ENCODE measurements at regions not wholly inside any gene's neighbourhood (a gene's known extent, or its start where the extent isn't known, plus 50 kb on each side); places are given as distances from the start of the nearest gene placed in this dataset.

DNA sequence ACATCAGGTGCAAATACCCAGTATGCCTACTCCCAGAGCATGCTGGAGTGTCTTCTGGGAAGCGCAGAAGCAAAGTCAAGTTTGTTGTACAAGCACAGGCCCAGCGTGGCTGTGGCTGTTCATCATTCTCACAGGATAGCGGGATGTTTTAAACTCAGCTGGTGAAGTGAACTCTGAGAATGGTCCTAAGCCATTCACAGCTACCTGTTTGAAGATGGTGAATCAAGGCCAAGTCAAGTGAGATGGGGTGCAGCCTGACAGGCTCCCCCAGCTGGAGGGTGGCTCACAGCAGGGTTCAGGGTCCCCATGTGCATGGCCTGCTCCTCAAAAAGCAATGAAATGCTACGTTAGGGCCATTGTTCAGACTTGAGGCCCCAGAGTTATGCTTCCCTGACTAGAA lies 304.7 kb upstream of the FOXQ1 start:
- no peak for TF ChIP-seq CTCF (IDR thresholded peaks at IDR 0.05; ENCODE audit: low read depth, low read length)
- DNase-seq (ENCODE audit: extremely low read depth, low read depth) = no peak

- no peak for DNase-seq (ENCODE audit: extremely low read depth, low read depth)
These were observed 306.8 kb upstream of the FOXQ1 start for GRCh38 chr6:1004885-1005630.

DNA sequence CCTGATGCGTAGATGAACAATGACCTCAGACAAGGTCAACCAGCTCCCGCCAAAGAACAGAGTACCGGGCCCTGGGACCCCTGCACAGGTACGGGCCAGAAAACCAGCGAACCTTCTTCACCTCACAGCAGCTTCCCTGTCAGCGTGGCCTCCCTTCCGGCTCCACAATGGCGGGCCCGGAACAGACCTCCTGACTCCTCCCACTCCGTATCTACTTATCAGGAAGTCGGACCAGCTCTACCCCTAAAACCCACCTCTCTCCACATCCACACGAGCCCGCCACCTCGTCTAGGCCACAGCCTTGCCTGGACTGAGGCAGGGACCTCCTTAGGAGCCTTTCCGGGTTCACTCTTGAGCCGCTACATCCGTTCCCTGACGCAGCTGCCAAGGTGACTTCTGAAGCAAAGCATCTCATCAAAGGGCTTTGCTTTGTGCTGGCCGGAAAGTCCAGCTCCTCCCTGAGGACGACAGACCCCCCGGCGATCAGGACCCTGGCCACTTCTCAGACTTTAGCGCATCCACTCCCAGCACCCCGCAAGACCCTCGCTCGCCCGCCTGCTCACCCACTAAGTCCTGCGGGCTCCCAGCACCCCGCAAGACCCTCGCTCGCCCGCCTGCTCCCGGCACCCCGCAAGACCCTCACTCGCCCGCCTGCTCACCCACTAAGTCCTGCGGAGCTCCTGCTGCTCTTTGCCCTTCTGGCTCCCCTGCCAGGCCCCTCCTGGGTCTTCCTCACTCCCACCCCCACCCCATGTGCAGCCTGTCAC lies 308.3 kb upstream of the FOXQ1 start:
- DNase-seq (ENCODE audit: extremely low read depth, low read depth) = no peak
- no peak for TF ChIP-seq CTCF (IDR thresholded peaks at IDR 0.05; ENCODE audit: low read depth, low read length)

More at GRCh38 chr6:1004885-1005630, 306.8 kb upstream of the FOXQ1 start:
- no peak for TF ChIP-seq CTCF (IDR thresholded peaks at IDR 0.05; ENCODE audit: low read depth, low read length)

DNA sequence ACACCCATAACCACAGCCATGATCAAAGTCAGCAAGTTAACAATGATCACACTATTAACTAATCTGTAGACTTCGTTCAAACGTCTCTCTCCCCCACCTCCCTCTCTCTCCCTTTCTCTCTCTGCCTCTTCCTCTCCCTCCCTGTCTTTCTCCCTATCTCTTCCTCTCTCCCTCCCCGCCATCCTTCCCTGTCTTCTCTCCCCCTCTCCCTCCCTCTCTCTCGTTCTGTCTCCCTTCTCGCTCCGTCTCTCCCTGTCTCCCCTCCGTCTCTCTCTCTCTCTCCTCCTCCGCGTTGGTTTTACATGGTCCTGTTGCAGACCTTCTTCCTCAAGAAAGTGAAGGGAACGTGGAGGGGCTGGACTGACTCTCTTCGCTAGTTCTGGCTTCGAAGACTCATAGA lies 308.9 kb upstream of the FOXQ1 start:
- DNase-seq (ENCODE audit: extremely low read depth, low read depth) = no peak
- TF ChIP-seq CTCF (IDR thresholded peaks at IDR 0.05; ENCODE audit: low read depth, low read length) = no peak

DNA sequence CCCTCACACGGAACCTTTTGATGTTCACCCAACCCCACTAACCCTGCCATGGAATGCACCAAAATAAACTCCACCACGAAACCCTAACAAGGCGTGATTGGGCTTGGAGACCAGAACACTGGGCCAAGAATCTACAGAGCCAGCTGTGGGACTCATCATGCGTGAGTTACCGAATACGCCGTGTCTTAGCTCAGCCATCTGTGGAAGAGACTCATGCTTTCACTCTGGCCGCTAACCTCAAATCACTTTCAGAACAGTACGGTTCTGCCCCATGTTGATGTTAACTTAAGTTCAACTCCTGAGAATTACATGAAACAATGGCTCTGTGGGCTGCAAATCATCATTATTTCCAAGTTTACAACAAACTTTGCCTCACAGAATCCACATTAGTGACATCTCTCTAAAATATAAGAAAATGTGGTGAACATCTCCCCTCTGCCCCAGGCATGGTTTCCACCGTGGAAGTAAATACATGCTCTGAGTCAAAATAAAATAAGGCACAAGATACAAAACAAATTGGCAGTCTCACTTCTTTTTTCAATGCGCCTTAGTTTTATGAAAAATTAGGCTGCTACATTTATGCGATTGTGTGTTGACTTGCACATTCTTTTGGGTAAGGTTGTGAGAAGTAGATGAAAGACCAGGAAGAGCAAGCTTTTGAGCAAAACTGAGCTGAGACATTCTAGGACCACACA lies 308.9 kb upstream of the EXOC2 start:
- peak; percentile 70 for DNase-seq (ENCODE audit: extremely low read depth, low read depth)
- no peak for TF ChIP-seq CTCF (IDR thresholded peaks at IDR 0.05; ENCODE audit: low read depth, low read length)

- no peak for DNase-seq (ENCODE audit: extremely low read depth, low read depth)
- no peak for TF ChIP-seq CTCF (IDR thresholded peaks at IDR 0.05; ENCODE audit: low read depth, low read length)
These were observed 306.6 kb upstream of the EXOC2 start for GRCh38 chr6:999552-999951.

DNA sequence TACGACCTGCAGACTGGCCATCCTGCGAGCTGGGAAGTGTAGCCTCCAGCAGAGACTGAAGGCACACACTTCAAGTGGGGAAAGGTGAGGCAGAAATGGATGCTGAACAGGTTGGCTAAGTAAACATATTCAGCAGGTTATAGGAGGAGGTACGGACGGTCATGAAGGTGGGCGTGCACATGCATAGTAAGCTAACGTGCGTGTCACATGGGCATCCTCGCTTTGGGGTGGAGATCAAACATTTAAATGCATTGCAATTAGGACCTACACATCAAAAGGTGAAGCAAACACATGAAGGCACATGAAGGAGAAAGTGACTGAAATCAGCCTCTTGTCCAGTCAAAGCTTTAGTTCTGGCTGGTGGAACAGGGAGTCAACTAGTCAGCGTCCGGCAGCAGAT lies 305.6 kb upstream of the EXOC2 start:
- no peak for DNase-seq (ENCODE audit: extremely low read depth, low read depth)

More for the DNA sequence above, 305.6 kb upstream of the EXOC2 start:
- no peak for TF ChIP-seq CTCF (IDR thresholded peaks at IDR 0.05; ENCODE audit: low read depth, low read length)
